GM21390 (cell line): ENCODE measurements at regions not wholly inside any gene's neighbourhood (a gene's known extent, or its start where the extent isn't known, plus 50 kb on each side); places are given as distances from the start of the nearest gene placed in this dataset.

Experiments used
- ATAC-seq: cut with Tn5 transposase; IDR thresholded peaks from one replicate; pipeline ENCODE4 v1.9.1; 2021; ENCODE audit not compliant: unreplicated experiment

DNA sequence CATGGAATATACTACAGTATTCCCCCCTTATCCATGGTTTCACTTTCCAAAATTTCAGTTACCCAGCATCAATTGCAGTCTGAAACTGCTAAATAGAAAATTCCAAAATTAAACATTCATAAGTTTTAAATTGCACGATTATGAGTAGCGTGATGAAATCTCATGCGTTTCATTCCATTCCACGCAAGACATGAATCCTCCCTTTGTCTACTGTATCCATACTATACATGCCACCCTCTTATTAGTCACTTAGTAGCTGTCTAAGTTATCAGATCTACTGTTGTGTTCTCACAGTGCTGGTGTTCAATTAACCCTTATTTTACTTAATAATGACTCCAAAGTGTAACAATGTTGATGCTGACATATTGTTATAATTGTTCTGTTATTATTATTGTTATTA is 261.2 kb upstream of the NDST4 start:
- no peak for ATAC-seq

GRCh38 chr4:115370490-115370889 is 257.1 kb upstream of the NDST4 start:
- ATAC-seq = no peak

DNA sequence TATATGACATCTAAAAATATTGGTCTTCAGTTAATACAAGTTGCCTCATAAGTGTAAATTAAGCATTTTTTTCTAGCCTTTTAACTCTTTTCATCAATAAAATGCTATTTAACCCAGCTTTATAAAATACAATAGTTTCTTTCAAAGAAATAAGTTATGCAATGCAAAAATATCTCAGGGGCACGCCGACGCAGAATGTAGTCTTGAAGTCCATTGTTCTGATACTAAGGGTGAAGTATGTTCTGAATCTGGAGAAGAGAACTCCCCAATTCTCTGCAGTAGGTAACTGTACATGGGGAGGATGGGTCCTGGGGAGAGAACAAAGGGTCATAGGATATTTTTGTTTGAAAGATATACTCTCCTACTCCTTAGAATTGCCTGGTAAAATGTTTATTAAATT is 256.6 kb upstream of the NDST4 start:
- no peak for ATAC-seq

DNA sequence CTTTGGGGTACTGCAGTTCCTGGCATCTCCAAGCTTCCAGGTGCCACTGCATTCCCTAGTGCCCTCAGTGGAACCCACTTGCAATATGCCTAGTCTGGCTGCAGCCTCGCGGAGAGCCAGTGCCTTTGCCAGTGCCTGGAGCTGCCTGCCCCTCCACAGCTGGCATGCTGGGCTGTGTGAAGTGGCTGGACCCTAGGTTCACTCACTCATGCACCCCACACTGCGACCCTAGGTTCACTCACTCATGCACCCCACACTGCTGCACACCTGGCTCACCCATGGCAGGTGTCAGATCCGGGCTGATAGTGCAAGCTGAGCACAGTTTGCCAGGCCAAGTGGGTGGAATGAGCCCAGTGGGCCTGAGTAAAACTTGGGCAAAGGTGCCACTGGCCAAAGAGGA is 253.0 kb upstream of the NDST4 start:
- no peak for ATAC-seq

DNA sequence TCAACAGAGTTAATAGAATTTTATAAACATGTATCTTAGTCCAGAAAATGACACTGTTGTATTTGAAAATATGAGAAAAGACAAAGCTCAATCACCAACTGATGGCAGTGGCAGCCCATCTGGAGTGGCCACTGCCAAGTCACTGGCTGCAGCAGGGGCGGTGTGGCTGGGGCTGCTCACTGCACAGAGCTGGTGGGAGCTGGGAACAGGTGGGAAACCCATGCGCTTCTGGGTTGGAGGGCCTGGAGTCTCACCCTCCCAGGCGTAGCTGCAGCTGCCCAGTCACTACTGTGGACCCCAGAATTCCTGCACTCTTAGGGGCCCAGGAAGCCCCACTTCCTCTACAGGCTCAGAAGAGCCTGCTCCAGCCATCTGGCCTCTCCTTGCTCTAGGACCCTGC is 251.8 kb upstream of the NDST4 start:
- ATAC-seq = no peak

GRCh38 chr4:115361781-115362180 is 248.4 kb upstream of the NDST4 start:
- no peak for ATAC-seq

- ATAC-seq = no peak
Observed at GRCh38 chr4:115360431-115360830, 247.0 kb upstream of the NDST4 start.

DNA sequence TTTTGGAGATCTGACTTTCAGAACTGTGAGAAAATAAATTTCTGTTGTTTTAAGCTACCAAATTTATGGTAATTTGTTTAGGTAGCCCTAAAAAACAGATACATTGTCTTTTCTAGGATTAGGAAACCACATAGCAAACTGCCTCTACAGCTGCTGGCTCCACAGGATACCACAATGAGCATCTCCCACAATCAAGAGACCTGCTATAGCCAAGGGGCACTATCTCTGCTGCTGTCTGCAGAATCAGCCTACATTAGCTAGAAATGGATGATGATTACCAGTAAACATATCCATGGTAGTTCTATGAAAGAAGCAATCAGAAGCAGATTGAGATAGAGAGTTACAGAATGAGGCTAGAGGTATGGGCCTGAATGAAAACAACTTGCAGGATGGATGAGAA is 244.4 kb upstream of the NDST4 start:
- no peak for ATAC-seq

GRCh38 chr4:115356176-115356575 is 242.8 kb upstream of the NDST4 start:
- no peak for ATAC-seq

DNA sequence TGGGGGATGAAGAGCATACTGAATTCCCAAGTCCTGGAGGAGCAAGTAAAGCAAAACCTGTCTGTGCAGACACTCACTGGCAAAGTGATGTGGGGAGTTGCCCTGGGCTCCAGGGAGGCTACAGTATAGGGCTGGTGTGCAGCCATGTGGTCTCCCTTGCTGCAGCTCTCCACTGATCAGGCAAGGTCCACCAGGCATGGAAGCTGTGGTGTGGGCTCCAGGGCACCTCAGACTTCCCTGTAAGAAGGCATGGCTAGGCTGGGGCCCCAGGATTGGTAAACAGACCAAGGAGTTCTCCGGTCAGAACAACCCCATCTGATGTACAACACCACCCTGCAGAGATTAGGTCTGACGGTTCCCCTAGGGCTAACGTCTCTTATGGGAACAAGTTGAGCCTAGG is 241.9 kb upstream of the NDST4 start:
- ATAC-seq = no peak

DNA sequence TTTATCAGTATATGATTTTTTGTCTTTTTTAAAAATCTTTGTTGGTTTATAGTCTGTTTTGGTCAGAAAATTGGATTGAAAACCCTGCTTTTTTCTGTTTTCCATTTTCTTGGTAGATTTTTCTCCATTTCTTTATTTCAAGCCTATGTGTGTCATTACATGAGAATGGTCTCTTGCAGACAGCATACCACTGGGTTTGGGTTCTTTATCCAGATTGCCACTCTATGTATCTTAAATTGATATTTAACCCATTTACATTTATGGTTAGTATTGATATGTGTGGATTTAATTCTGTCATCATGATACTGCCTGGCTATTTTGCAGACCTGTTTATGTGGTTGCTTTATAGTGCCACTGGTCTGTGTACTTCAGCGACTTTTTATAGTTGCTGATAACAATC is 239.9 kb upstream of the NDST4 start:
- ATAC-seq = no peak

DNA sequence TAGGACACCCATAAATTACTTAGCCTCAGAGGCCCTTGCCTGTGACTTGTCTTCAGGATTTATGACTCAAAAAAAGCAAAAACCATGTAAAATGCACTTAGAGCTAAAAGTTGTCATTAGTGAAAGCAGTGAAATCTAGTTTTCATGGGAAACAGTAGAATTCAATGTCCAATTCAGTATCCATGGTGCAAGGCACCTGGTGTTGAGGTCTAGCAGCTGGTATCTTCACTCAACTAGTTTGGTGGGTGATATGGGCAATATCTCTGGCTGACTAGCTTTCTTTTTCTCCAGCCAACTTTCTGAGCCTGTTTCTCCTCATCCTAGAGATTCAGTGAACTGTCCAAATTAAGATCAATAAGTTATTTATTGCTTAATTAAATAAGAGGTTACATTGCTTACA is 229.8 kb upstream of the NDST4 start:
- ATAC-seq = no peak

DNA sequence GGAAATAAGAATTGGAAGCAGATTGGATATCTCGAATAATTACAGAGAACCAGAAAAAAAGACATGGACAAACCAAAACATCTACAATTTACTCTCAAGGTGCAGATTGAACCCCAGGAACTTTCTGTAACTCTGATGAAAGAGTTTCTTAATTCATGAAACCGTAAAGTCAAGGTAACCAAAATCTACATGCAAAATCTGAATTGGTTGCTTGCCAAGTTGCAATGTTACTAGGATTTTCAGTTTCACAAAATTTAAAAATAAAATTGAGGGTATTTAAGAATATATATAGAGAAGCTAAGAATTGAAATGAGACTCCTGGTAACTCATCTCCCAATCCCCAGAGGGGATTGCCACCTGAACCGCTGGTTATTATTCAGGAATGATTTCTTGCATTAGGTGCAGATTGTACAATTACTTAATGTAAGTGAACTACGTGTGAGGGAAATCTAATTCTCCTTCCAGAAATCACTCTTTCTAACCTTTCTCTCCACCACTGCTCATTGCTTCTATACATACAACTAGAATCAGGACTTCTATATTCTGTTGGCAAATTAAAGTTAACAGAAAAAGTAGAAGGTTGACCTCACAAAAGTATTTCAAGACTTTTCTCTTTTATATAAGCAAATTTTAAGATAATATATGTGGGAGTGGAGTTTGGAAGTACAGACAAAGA is 221.5 kb upstream of the NDST4 start:
- peak; percentile 87 for ATAC-seq

- ATAC-seq = no peak
Observed at GRCh38 chr4:115332078-115332477, 218.7 kb upstream of the NDST4 start.

DNA sequence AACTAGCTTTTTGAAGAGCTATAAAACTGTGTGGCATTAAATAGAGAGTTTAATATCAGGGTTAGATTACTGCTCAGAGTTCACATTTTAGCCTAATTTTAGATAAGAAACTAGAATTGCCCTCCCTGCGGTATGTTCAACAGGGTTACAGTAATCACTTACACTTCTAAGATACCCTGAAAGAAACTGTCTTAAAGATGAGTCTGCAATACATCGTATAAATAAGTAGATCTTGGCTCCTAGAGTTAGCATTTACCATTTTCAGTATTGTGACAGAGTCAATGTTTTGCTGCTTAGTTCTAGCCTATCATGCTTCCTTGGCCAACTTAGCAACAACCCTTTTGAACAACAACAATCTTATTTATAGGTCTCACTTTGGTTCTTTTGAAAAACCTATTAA is 217.8 kb upstream of the NDST4 start:
- ATAC-seq = no peak

DNA sequence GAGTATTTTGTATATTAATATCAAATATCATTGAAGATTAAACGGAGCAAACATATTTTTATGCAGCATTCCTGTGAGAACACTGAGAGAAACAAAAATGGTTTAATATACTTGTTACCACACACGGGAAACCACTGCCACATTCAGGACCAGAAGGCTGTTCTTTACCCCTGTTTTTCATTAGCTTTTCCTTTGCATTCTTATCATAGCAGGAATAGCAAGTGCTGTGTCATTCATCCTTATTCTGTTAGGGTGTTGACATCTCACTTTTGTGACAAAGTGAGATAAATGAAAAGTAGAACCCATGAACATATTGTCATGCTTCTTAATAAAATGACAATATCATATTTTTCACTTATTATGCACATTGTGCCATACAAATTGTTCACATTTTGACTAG is 212.4 kb upstream of the NDST4 start:
- ATAC-seq = no peak

DNA sequence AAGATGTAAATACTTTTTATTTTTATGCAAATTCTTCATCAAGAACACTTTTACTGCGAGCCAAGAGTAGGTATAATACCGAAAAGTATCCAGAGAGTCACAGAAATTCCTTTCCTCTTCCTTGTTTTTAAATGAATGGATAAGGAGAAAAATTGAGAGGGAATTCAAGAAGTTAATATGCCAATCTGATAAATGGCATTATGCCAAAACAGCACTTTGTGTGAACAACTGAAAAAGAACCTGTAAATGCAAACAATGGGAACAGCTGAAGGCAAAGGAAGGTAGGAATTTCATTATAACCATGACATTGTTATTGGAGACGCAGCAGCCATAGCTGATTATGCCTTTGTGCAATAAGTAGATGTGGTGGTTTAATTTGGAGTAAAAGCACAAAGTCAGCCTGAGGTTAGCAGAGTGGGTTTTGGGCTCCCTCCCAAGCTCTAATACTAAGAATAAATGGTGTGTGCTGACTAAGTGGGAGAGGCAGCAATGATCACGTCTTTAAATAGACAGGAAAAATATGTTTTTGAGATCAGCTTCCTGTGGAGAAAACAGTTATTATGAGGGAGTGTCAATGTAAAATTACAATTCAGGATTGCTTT is 209.8 kb upstream of the NDST4 start:
- ATAC-seq = no peak

- no peak for ATAC-seq
Observed at GRCh38 chr4:115315182-115315581, 201.8 kb upstream of the NDST4 start.

GRCh38 chr4:115310641-115311040 is 197.2 kb upstream of the NDST4 start:
- ATAC-seq = no peak

DNA sequence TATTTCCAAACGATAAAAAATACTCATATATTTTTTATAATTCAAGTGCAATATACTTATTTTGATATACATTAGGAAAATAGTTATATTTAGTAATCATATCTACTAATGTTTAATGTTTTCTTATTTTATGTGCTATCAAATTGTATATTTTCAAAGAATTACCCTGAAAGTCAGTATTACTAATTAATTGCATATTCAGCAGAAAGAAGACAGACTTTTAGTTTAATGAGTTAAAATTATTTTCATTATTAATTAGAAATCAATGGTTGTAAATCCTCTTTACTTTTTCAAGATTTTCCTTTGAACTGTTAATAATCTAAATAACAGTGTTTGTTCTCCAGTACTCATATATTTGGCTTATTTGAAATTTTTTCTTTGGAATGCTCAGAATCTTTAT is 181.3 kb upstream of the NDST4 start:
- ATAC-seq = no peak

GRCh38 chr4:115293093-115293462 is 179.7 kb upstream of the NDST4 start:
- no peak for ATAC-seq

GRCh38 chr4:115292320-115293092 is 179.1 kb upstream of the NDST4 start:
- no peak for ATAC-seq
